GM12801 (cell line): ENCODE measurements at regions not wholly inside any gene's neighbourhood (a gene's known extent, or its start where the extent isn't known, plus 50 kb on each side); places are given as distances from the start of the nearest gene placed in this dataset.

Experiments used
- CTCF ChIP-seq: IDR thresholded peaks from one replicate; pipeline ENCODE4 v1.5.1; 2011; ENCODE audit warnings: control low read depth; ENCODE audit not compliant: insufficient read length; ENCODE audit errors: extremely low read depth

- no peak for TF ChIP-seq CTCF
Measured at GRCh38 chr16:85239239-85239638, 127.0 kb upstream of the CIBAR2 start.

- no peak for TF ChIP-seq CTCF
Measured at GRCh38 chr16:85239871-85240270, 127.6 kb upstream of the CIBAR2 start.

- no peak for TF ChIP-seq CTCF
Measured at GRCh38 chr16:85240982-85241924, 129.0 kb upstream of the CIBAR2 start.

- TF ChIP-seq CTCF, result no peak
Measured at GRCh38 chr16:85242140-85242539, 129.9 kb upstream of the CIBAR2 start.

GRCh38 chr16:85243308-85243707 lies 131.0 kb upstream of the CIBAR2 start:
- no peak for TF ChIP-seq CTCF

- peak; percentile 20 for TF ChIP-seq CTCF
Measured at GRCh38 chr16:85245307-85246172, 133.3 kb upstream of the CIBAR2 start.

- TF ChIP-seq CTCF, result no peak
Measured at GRCh38 chr16:85246473-85246872, 134.2 kb upstream of the CIBAR2 start.
